ENCODE measurements at regions not wholly inside any gene's neighbourhood (a gene's known extent, or its start where the extent isn't known, plus 50 kb on each side); places are given as distances from the start of the nearest gene placed in this dataset.

- no peak for TF ChIP-seq CTCF (IDR thresholded peaks at IDR 0.05; ENCODE audit: insufficient read depth, missing control alignments)
- no peak for FAIRE-seq
- no peak for DNase-seq (ENCODE audit: insufficient read length, low spot score)
Measured at GRCh38 chr14:101228949-101229541, 325.5 kb upstream of the RTL1 start.

GRCh38 chr14:101229666-101230065 is 326.1 kb upstream of the RTL1 start:
- no peak for FAIRE-seq
- TF ChIP-seq CTCF (IDR thresholded peaks at IDR 0.05; ENCODE audit: insufficient read depth, missing control alignments): no peak
- no peak for DNase-seq (ENCODE audit: insufficient read length, low spot score)

GRCh38 chr14:101230161-101230850 is 326.8 kb upstream of the RTL1 start:
- no peak for FAIRE-seq
- no peak for TF ChIP-seq CTCF (IDR thresholded peaks at IDR 0.05; ENCODE audit: insufficient read depth, missing control alignments)
- no peak for DNase-seq (ENCODE audit: insufficient read length, low spot score)

- DNase-seq (ENCODE audit: insufficient read length, low spot score): no peak
- no peak for FAIRE-seq
- TF ChIP-seq CTCF (IDR thresholded peaks at IDR 0.05; ENCODE audit: insufficient read depth, missing control alignments): no peak
Measured at GRCh38 chr14:101230851-101231550, 327.5 kb upstream of the RTL1 start.

- DNase-seq (ENCODE audit: insufficient read length, low spot score): no peak
- FAIRE-seq: no peak
- TF ChIP-seq CTCF (IDR thresholded peaks at IDR 0.05; ENCODE audit: insufficient read depth, missing control alignments): no peak
Measured at GRCh38 chr14:101231828-101232227, 328.3 kb upstream of the RTL1 start.

GRCh38 chr14:101232340-101233020 is 328.8 kb upstream of the DIO3 start:
- TF ChIP-seq CTCF (IDR thresholded peaks at IDR 0.05; ENCODE audit: insufficient read depth, missing control alignments): no peak
- FAIRE-seq: no peak
- no peak for DNase-seq (ENCODE audit: insufficient read length, low spot score)
